Panc1 (cell line): ENCODE measurements at regions not wholly inside any gene's neighbourhood (a gene's known extent, or its start where the extent isn't known, plus 50 kb on each side); places are given as distances from the start of the nearest gene placed in this dataset.

ENCODE experiments used
- POLR2AphosphoS5 ChIP-seq: IDR thresholded peaks from 2 replicates; pipeline ENCODE4 v1.6.1; 2012; ENCODE audit warnings: mild to moderate bottlenecking, low read depth, low read length, moderate library complexity
- SIN3A ChIP-seq: IDR thresholded peaks from 2 replicates; pipeline ENCODE4 v1.6.1; 2012; ENCODE audit warnings: low read depth, mild to moderate bottlenecking, low read length, moderate library complexity, borderline replicate concordance; ENCODE audit not compliant: insufficient read depth
- TCF7L2 ChIP-seq: IDR thresholded peaks from 2 replicates; pipeline ENCODE4 v1.6.1; 2011; ENCODE audit warnings: mild to moderate bottlenecking, low read depth, low read length, inconsistent platforms
- TF ChIP-seq, protein P1 (sequence below): fragments of 450-650 bp; IDR thresholded peaks from 2 replicates; pipeline ENCODE4 v1.5.1; 2017; ENCODE audit warnings: mild to moderate bottlenecking
- TF ChIP-seq, protein P2 (sequence below), 2 experiments: IDR thresholded peaks; 2 replicates each; pipeline ENCODE4 v1.6.1; 2011 to 2012; ENCODE audit warnings: low read depth in 2 of 2, control low read depth in 1 of 2, low read length in 1 of 2, mild to moderate bottlenecking in 1 of 2, moderate library complexity in 1 of 2; ENCODE audit not compliant: insufficient read depth in 1 of 2

DNA sequence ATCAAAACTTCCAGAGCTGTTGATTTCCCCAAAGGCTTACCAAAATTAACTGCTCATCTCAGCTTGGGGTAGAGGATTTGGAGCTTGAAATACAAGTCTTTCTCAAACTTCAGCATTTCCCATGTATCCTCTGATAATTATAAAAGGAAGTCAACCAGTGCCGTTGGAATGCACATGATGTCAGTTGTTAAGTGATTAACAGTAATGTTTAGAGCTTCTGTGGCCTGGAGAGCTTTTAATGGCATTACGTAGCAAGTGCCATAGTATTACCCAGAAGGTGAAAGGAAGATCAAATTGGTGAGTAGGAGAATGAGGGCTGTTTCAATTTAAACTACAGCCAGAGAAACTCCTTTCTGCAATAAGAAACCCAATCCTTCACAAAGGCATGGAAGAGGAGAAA is 62.5 kb upstream of the PTPRR start:
- TF ChIP-seq, protein P1, sequence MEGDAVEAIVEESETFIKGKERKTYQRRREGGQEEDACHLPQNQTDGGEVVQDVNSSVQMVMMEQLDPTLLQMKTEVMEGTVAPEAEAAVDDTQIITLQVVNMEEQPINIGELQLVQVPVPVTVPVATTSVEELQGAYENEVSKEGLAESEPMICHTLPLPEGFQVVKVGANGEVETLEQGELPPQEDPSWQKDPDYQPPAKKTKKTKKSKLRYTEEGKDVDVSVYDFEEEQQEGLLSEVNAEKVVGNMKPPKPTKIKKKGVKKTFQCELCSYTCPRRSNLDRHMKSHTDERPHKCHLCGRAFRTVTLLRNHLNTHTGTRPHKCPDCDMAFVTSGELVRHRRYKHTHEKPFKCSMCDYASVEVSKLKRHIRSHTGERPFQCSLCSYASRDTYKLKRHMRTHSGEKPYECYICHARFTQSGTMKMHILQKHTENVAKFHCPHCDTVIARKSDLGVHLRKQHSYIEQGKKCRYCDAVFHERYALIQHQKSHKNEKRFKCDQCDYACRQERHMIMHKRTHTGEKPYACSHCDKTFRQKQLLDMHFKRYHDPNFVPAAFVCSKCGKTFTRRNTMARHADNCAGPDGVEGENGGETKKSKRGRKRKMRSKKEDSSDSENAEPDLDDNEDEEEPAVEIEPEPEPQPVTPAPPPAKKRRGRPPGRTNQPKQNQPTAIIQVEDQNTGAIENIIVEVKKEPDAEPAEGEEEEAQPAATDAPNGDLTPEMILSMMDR: no peak
- TF ChIP-seq, protein P2, sequence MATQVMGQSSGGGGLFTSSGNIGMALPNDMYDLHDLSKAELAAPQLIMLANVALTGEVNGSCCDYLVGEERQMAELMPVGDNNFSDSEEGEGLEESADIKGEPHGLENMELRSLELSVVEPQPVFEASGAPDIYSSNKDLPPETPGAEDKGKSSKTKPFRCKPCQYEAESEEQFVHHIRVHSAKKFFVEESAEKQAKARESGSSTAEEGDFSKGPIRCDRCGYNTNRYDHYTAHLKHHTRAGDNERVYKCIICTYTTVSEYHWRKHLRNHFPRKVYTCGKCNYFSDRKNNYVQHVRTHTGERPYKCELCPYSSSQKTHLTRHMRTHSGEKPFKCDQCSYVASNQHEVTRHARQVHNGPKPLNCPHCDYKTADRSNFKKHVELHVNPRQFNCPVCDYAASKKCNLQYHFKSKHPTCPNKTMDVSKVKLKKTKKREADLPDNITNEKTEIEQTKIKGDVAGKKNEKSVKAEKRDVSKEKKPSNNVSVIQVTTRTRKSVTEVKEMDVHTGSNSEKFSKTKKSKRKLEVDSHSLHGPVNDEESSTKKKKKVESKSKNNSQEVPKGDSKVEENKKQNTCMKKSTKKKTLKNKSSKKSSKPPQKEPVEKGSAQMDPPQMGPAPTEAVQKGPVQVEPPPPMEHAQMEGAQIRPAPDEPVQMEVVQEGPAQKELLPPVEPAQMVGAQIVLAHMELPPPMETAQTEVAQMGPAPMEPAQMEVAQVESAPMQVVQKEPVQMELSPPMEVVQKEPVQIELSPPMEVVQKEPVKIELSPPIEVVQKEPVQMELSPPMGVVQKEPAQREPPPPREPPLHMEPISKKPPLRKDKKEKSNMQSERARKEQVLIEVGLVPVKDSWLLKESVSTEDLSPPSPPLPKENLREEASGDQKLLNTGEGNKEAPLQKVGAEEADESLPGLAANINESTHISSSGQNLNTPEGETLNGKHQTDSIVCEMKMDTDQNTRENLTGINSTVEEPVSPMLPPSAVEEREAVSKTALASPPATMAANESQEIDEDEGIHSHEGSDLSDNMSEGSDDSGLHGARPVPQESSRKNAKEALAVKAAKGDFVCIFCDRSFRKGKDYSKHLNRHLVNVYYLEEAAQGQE (IDR thresholded peaks at IDR 0.05; ENCODE audit: insufficient read depth in 1 of 2, low read depth in 2 of 2, low read length in 1 of 2): no peak
- TF ChIP-seq POLR2AphosphoS5 (no peak), SIN3A (no peak), TCF7L2 (no peak)
